ENCODE measurements at regions not wholly inside any gene's neighbourhood (a gene's known extent, or its start where the extent isn't known, plus 50 kb on each side); places are given as distances from the start of the nearest gene placed in this dataset.

DNA sequence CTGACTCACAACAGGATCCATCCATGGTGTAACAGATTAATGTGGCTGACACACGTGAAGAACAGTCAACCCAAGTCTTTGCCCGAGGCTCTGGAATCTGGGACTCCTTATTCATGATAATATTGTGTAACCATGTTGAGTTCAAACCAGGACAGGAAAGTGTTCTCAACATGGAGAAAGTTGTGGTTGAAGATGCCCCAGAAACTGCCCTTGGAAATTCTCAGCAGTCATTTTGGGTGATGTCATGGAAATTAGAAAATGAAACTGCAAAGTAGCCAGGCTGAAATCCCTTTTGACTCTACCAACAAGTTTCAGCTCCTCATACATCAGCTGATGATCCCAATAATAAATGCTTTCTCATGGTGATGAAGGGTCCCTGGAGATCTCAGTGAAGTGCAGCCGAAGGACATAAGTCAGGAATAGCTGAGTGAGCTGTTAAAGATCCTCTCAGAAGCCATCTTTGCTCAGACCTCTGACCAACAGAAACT is 307.7 kb downstream of the TNS1 start:
- H3K9me3 ChIP-seq (ENCODE audit: low read depth, low read length, poor library complexity, severe bottlenecking): no peaks in the 10 kb centered on the region
- H3K4me3 ChIP-seq (ENCODE audit: low read depth, low read length, poor library complexity, severe bottlenecking): no peak overlapping the region
- no peak for DNase-seq (ENCODE audit: low spot score)
- no peaks in the 10 kb centered on the region for H3K4me1 ChIP-seq (ENCODE audit: insufficient read depth, low read length, poor library complexity, severe bottlenecking)
- H3K27me3 ChIP-seq (replicated peaks; ENCODE audit: insufficient read depth, low read depth, low read length, poor library complexity): no peaks in the 10 kb centered on the region
- CTCF ChIA-PET: no interaction called here
- POLR2A ChIA-PET (ENCODE audit: low non-redundant PET): no interaction called here
- no peaks in the 10 kb centered on the region for H3K36me3 ChIP-seq (ENCODE audit: insufficient read depth, low read length, poor library complexity, severe bottlenecking)
- no peak overlapping the region for H3K27ac ChIP-seq (ENCODE audit: low read depth, low read length, poor library complexity, severe bottlenecking)
- intact Hi-C loops (cut with micrococcal nuclease; ENCODE audit: unreplicated experiment): no loop called here
- no TSS peak for BruUV-seq (replicated peaks)
- TF ChIP-seq, protein P1, sequence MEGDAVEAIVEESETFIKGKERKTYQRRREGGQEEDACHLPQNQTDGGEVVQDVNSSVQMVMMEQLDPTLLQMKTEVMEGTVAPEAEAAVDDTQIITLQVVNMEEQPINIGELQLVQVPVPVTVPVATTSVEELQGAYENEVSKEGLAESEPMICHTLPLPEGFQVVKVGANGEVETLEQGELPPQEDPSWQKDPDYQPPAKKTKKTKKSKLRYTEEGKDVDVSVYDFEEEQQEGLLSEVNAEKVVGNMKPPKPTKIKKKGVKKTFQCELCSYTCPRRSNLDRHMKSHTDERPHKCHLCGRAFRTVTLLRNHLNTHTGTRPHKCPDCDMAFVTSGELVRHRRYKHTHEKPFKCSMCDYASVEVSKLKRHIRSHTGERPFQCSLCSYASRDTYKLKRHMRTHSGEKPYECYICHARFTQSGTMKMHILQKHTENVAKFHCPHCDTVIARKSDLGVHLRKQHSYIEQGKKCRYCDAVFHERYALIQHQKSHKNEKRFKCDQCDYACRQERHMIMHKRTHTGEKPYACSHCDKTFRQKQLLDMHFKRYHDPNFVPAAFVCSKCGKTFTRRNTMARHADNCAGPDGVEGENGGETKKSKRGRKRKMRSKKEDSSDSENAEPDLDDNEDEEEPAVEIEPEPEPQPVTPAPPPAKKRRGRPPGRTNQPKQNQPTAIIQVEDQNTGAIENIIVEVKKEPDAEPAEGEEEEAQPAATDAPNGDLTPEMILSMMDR (conservative IDR thresholded peaks at IDR 0.05; ENCODE audit: low read depth, low read length): no peak

DNA sequence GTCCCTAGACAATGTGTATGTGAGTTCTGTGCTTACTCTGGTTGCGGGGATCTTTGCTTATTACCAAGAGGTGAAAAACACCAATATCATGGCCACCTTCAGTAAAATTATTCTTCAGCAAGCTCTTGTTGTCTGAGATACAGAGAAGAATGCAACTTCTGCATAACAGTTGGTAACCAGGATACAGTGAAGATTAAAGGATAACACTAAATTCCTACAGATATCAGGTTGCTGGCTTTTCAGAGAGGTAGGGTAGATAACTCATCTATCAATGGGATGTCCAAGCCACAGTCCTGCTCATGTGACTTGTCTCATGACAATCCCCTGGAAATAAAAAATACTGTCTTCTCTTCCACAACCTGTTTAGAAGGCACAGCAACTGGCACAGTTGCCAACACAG is 308.5 kb downstream of the TNS1 start:
- TF ChIP-seq, protein P1 (conservative IDR thresholded peaks at IDR 0.05; ENCODE audit: low read depth, low read length): no peak
- no peak for TF ChIP-seq EZH2 (IDR thresholded peaks at IDR 0.05; ENCODE audit: borderline replicate concordance, low read depth, low read length, poor library complexity, severe bottlenecking)
- no TSS peak for BruUV-seq (replicated peaks)
- H3K27ac ChIP-seq (ENCODE audit: low read depth, low read length, poor library complexity, severe bottlenecking): no peak overlapping the region
- DNase-seq (ENCODE audit: low spot score): no peak
- H3K27me3 ChIP-seq (replicated peaks; ENCODE audit: insufficient read depth, low read depth, low read length, poor library complexity): no peaks in the 10 kb centered on the region
- no peaks in the 10 kb centered on the region for H3K4me1 ChIP-seq (ENCODE audit: insufficient read depth, low read length, poor library complexity, severe bottlenecking)
- H3K4me3 ChIP-seq (ENCODE audit: low read depth, low read length, poor library complexity, severe bottlenecking): no peak overlapping the region
- no peaks in the 10 kb centered on the region for H3K36me3 ChIP-seq (ENCODE audit: insufficient read depth, low read length, poor library complexity, severe bottlenecking)
- ChIA-PET CTCF (no interaction called here), POLR2A (ENCODE audit: low non-redundant PET) (interaction anchor here (0.6 kb wide), 1 partner anchor 29 kb away, joined by 3 read pairs; no protein-coding TSS in a partner anchor)
- intact Hi-C loops (cut with micrococcal nuclease; ENCODE audit: unreplicated experiment): no loop called here
- no peaks in the 10 kb centered on the region for H3K9me3 ChIP-seq (ENCODE audit: low read depth, low read length, poor library complexity, severe bottlenecking)

DNA sequence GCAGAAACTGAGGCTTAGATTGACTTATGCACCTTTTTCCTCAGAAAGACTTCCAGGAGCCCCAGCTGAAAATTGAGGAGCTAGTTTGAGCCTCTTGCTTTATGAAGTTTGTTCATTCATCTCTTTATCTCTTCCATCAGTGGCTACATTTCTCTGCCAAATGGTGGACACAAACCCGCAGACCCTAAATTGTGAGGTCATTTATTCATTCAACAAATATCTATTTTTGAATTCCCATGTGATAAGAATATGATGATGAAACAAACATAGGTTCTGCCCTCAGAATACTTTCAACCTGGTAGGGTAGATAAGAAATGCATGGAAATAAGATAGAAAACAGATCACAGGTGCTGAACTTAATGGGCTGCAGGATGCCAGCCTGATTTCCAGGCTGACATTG is 309.4 kb downstream of the TNS1 start:
- DNase-seq (ENCODE audit: low spot score): no peak
- intact Hi-C loops (cut with micrococcal nuclease; ENCODE audit: unreplicated experiment): no loop called here
- TF ChIP-seq, protein P1 (conservative IDR thresholded peaks at IDR 0.05; ENCODE audit: low read depth, low read length): no peak
- TF ChIP-seq EZH2 (IDR thresholded peaks at IDR 0.05; ENCODE audit: borderline replicate concordance, low read depth, low read length, poor library complexity, severe bottlenecking): no peak
- no peaks in the 10 kb centered on the region for H3K27me3 ChIP-seq (replicated peaks; ENCODE audit: insufficient read depth, low read depth, low read length, poor library complexity)
- ChIA-PET POLR2A (ENCODE audit: low non-redundant PET) (no interaction called here), CTCF (no interaction called here)
- no peaks in the 10 kb centered on the region for H3K36me3 ChIP-seq (ENCODE audit: insufficient read depth, low read length, poor library complexity, severe bottlenecking)
- no TSS peak for BruUV-seq (replicated peaks)
- no peak overlapping the region for H3K27ac ChIP-seq (ENCODE audit: low read depth, low read length, poor library complexity, severe bottlenecking)
- H3K4me3 ChIP-seq (ENCODE audit: low read depth, low read length, poor library complexity, severe bottlenecking): no peak overlapping the region
- H3K4me1 ChIP-seq (ENCODE audit: insufficient read depth, low read length, poor library complexity, severe bottlenecking): no peaks in the 10 kb centered on the region
- no peaks in the 10 kb centered on the region for H3K9me3 ChIP-seq (ENCODE audit: low read depth, low read length, poor library complexity, severe bottlenecking)
